WERI-Rb-1 (cell line): ENCODE measurements at regions not wholly inside any gene's neighbourhood (a gene's known extent, or its start where the extent isn't known, plus 50 kb on each side); places are given as distances from the start of the nearest gene placed in this dataset.
"Not testable (repeated sequence)": the region's sequence is repeated elsewhere in the genome, so short reads cannot be mapped to it uniquely, and the experiment has no call there.

Experiments used
- DNase-seq: peaks from one replicate; pipeline ENCODE4 v3.0.0-alpha.2; 2020
- H3K27ac ChIP-seq: fragments of 250-450 bp; sonication (Bioruptor Pico); 2 replicates; pipeline ENCODE4 v1.5.1; 2020; ENCODE audit warnings: mild to moderate bottlenecking, moderate library complexity
- H3K27me3 ChIP-seq: fragments of 250-450 bp; sonication (Bioruptor Pico); 2 replicates; pipeline ENCODE4 v1.5.1; 2021; ENCODE audit warnings: mild to moderate bottlenecking, low read depth, moderate library complexity; ENCODE audit not compliant: insufficient read depth, severe bottlenecking
- H3K36me3 ChIP-seq: fragments of 250-450 bp; sonication (Bioruptor Pico); 2 replicates; pipeline ENCODE4 v1.5.1; 2020; ENCODE audit warnings: mild to moderate bottlenecking, moderate library complexity
- H3K4me3 ChIP-seq: 2 replicates; pipeline ENCODE4 v1.5.1; 2011; ENCODE audit warnings: low read depth, mild to moderate bottlenecking, control low read depth, low read length
- H3K9me3 ChIP-seq: fragments of 250-450 bp; sonication (Bioruptor Pico); 2 replicates; pipeline ENCODE4 v1.5.1; 2021; ENCODE audit warnings: mild to moderate bottlenecking, moderate library complexity; ENCODE audit not compliant: severe bottlenecking
- TF ChIP-seq, protein P1 (sequence below): IDR thresholded peaks from 2 replicates; pipeline ENCODE4 v1.5.1; 2011; ENCODE audit warnings: low read depth, mild to moderate bottlenecking, control low read depth, inconsistent platforms, low read length

DNA sequence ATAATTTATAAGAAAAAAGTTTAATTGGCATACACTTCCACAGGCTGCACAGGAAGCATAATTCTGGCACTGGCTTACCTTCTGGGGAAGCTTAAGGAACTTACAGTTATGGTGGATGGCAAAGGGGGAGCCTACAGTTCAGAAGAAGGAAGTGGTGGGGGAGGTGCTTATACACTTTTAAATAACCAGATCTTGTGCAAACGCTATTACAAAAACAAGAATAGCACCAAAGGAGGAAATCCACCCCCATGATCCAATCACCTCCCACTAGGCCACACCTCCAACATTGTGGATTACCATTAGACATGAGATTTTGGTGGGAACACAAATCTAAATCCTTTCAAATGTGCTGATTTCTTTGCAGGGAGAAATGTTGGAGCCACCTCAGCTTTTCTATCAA is 287.7 kb downstream of the CPXCR1 start:
- TF ChIP-seq, protein P1, sequence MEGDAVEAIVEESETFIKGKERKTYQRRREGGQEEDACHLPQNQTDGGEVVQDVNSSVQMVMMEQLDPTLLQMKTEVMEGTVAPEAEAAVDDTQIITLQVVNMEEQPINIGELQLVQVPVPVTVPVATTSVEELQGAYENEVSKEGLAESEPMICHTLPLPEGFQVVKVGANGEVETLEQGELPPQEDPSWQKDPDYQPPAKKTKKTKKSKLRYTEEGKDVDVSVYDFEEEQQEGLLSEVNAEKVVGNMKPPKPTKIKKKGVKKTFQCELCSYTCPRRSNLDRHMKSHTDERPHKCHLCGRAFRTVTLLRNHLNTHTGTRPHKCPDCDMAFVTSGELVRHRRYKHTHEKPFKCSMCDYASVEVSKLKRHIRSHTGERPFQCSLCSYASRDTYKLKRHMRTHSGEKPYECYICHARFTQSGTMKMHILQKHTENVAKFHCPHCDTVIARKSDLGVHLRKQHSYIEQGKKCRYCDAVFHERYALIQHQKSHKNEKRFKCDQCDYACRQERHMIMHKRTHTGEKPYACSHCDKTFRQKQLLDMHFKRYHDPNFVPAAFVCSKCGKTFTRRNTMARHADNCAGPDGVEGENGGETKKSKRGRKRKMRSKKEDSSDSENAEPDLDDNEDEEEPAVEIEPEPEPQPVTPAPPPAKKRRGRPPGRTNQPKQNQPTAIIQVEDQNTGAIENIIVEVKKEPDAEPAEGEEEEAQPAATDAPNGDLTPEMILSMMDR, result no peak
- Histone ChIP-seq H3K4me3 (no peak overlapping the region), H3K27me3 (peaks cover 3% of the 10 kb centered on the region), H3K9me3 (no peaks in the 10 kb centered on the region), H3K36me3 (no peaks in the 10 kb centered on the region), H3K27ac (no peak overlapping the region)
- DNase-seq, result no peak

GRCh38 chrX:89053223-89053622 is 306.2 kb downstream of the CPXCR1 start:
- no peak for DNase-seq
- Histone ChIP-seq H3K4me3 (no peak overlapping the region), H3K9me3 (no peaks in the 10 kb centered on the region), H3K36me3 (no peaks in the 10 kb centered on the region), H3K27ac (no peak overlapping the region), H3K27me3 (peaks cover 3% of the 10 kb centered on the region)
- TF ChIP-seq, protein P1, result no peak

GRCh38 chrX:89099587-89099986 is 352.6 kb downstream of the CPXCR1 start:
- TF ChIP-seq, protein P1, result 0 out of 2 replicates have a peak, but pooled peaks have one; percentile 11
- not testable (repeated sequence) for H3K9me3 ChIP-seq, DNase-seq, H3K4me3 ChIP-seq, H3K27ac ChIP-seq, H3K36me3 ChIP-seq, H3K27me3 ChIP-seq

GRCh38 chrX:89124985-89125384 is 378.0 kb downstream of the CPXCR1 start:
- TF ChIP-seq, protein P1, result no peak
- H3K27me3 ChIP-seq, result peaks cover 7% of the 10 kb centered on the region
- no peak overlapping the region for H3K4me3 ChIP-seq
- no peak for DNase-seq
- no peaks in the 10 kb centered on the region for H3K9me3 ChIP-seq
- H3K36me3 ChIP-seq, result no peaks in the 10 kb centered on the region
- H3K27ac ChIP-seq, result no peak overlapping the region
